ENCODE measurements at regions not wholly inside any gene's neighbourhood (a gene's known extent, or its start where the extent isn't known, plus 50 kb on each side); places are given as distances from the start of the nearest gene placed in this dataset.

DNA sequence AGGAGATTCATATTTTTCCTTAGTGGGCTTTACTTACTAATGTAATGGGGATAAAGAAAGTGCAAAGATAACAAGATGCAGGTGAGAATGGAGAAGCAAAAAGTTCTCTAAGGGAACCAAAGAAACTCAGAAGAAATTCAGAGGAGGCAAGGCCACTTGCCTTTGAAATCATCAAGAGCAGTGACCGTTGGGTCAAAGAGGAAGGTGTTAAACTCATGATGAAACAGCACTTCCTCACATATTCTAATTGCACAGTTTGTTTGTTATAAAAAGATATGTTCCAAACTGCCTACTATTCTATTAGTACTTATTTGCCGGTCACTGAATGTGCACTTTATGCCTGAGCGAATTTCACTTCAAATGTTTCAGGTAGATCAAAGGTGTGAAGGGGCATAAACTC lies 975.1 kb downstream of the BCL11A start:
- TF ChIP-seq, protein P1, sequence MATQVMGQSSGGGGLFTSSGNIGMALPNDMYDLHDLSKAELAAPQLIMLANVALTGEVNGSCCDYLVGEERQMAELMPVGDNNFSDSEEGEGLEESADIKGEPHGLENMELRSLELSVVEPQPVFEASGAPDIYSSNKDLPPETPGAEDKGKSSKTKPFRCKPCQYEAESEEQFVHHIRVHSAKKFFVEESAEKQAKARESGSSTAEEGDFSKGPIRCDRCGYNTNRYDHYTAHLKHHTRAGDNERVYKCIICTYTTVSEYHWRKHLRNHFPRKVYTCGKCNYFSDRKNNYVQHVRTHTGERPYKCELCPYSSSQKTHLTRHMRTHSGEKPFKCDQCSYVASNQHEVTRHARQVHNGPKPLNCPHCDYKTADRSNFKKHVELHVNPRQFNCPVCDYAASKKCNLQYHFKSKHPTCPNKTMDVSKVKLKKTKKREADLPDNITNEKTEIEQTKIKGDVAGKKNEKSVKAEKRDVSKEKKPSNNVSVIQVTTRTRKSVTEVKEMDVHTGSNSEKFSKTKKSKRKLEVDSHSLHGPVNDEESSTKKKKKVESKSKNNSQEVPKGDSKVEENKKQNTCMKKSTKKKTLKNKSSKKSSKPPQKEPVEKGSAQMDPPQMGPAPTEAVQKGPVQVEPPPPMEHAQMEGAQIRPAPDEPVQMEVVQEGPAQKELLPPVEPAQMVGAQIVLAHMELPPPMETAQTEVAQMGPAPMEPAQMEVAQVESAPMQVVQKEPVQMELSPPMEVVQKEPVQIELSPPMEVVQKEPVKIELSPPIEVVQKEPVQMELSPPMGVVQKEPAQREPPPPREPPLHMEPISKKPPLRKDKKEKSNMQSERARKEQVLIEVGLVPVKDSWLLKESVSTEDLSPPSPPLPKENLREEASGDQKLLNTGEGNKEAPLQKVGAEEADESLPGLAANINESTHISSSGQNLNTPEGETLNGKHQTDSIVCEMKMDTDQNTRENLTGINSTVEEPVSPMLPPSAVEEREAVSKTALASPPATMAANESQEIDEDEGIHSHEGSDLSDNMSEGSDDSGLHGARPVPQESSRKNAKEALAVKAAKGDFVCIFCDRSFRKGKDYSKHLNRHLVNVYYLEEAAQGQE (IDR thresholded peaks at IDR 0.05; ENCODE audit: low read depth, low read length): no peak
- TF ChIP-seq, protein P2, sequence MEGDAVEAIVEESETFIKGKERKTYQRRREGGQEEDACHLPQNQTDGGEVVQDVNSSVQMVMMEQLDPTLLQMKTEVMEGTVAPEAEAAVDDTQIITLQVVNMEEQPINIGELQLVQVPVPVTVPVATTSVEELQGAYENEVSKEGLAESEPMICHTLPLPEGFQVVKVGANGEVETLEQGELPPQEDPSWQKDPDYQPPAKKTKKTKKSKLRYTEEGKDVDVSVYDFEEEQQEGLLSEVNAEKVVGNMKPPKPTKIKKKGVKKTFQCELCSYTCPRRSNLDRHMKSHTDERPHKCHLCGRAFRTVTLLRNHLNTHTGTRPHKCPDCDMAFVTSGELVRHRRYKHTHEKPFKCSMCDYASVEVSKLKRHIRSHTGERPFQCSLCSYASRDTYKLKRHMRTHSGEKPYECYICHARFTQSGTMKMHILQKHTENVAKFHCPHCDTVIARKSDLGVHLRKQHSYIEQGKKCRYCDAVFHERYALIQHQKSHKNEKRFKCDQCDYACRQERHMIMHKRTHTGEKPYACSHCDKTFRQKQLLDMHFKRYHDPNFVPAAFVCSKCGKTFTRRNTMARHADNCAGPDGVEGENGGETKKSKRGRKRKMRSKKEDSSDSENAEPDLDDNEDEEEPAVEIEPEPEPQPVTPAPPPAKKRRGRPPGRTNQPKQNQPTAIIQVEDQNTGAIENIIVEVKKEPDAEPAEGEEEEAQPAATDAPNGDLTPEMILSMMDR (IDR thresholded peaks at IDR 0.05 in 2 of 3, conservative IDR thresholded peaks at IDR 0.05 in 1 of 3; ENCODE audit: control insufficient read depth in 2 of 3, extremely low read depth in 1 of 3, insufficient read depth in 1 of 3, low read depth in 3 of 3, low read length in 3 of 3): no peak
- TF ChIP-seq POLR2A (IDR thresholded peaks at IDR 0.05; ENCODE audit: low read depth, low read length) (no peak), SIN3A (IDR thresholded peaks at IDR 0.05; ENCODE audit: low read depth, low read length) (no peak)

All from GM12878 (cell line).